ENCODE measurements at regions not wholly inside any gene's neighbourhood (a gene's known extent, or its start where the extent isn't known, plus 50 kb on each side); places are given as distances from the start of the nearest gene placed in this dataset.
"Not testable (repeated sequence)": the region's sequence is repeated elsewhere in the genome, so short reads cannot be mapped to it uniquely, and the experiment has no call there.

GRCh38 chr7:106583706-106584690 lies 77.0 kb downstream of the CCDC71L start:
- DNase-seq, result no peak

GRCh38 chr7:106583100-106583499 lies 77.9 kb downstream of the CCDC71L start:
- no peak for DNase-seq

GRCh38 chr7:106582365-106582764 lies 78.6 kb downstream of the CCDC71L start:
- DNase-seq, result no peak

GRCh38 chr7:106579086-106579485 lies 81.9 kb downstream of the CCDC71L start:
- DNase-seq, result not testable (repeated sequence)

- DNase-seq, result no peak
Observed at GRCh38 chr7:106575138-106575823, 85.7 kb downstream of the CCDC71L start.

- no peak for DNase-seq
Observed at GRCh38 chr7:106573738-106574137, 87.2 kb downstream of the CCDC71L start.

GRCh38 chr7:106573125-106573663 lies 87.8 kb downstream of the CCDC71L start:
- no peak for DNase-seq

GRCh38 chr7:106572394-106573124 lies 88.4 kb downstream of the CCDC71L start:
- DNase-seq, result no peak

GRCh38 chr7:106571563-106571962 lies 89.4 kb downstream of the CCDC71L start:
- no peak for DNase-seq

- DNase-seq, result no peak
Observed at GRCh38 chr7:106570948-106571418, 90.0 kb downstream of the CCDC71L start.

GRCh38 chr7:106570146-106570545 lies 90.8 kb downstream of the CCDC71L start:
- DNase-seq, result no peak

GRCh38 chr7:106569500-106569929 lies 91.4 kb downstream of the CCDC71L start:
- no peak for DNase-seq

- DNase-seq, result no peak
Observed at GRCh38 chr7:106568680-106569499, 92.1 kb downstream of the CCDC71L start.

- no peak for DNase-seq
Observed at GRCh38 chr7:106568002-106568679, 92.8 kb downstream of the CCDC71L start.

GRCh38 chr7:106567204-106568001 lies 93.6 kb downstream of the CCDC71L start:
- not testable (repeated sequence) for DNase-seq

GRCh38 chr7:106566672-106567071 lies 94.3 kb downstream of the CCDC71L start:
- no peak for DNase-seq

GRCh38 chr7:106566196-106566595 lies 94.8 kb downstream of the CCDC71L start:
- no peak for DNase-seq

- no peak for DNase-seq
Observed at GRCh38 chr7:106565428-106565827, 95.5 kb downstream of the CCDC71L start.

GRCh38 chr7:106563466-106564150 lies 97.3 kb downstream of the CCDC71L start:
- DNase-seq, result no peak

All from activated CD8-positive, alpha-beta memory T cell treated with anti-CD3 and anti-CD28 coated beads, Interleukin-2, amount 50 U/mL, for 48 hours (primary cell).